BLaER1 (cell line): ENCODE measurements at regions not wholly inside any gene's neighbourhood (a gene's known extent, or its start where the extent isn't known, plus 50 kb on each side); places are given as distances from the start of the nearest gene placed in this dataset.

ENCODE experiments used
- H3K27ac ChIP-seq: shearing (Covaris generic); formaldehyde crosslinking; 2 replicates; pipeline ENCODE4 v1.8.1; 2022
- H3K27me3 ChIP-seq: shearing (Covaris generic); formaldehyde crosslinking; 2 replicates; pipeline ENCODE4 v1.8.1; 2022
- H3K36me3 ChIP-seq: shearing (Covaris generic); formaldehyde crosslinking; 2 replicates; pipeline ENCODE4 v1.8.1; 2022
- H3K4me1 ChIP-seq: shearing (Covaris generic); formaldehyde crosslinking; 2 replicates; pipeline ENCODE4 v1.8.1; 2022
- H3K4me2 ChIP-seq: shearing (Covaris generic); formaldehyde crosslinking; 2 replicates; pipeline ENCODE4 v1.8.1; 2022
- H3K4me3 ChIP-seq: shearing (Covaris generic); formaldehyde crosslinking; 2 replicates; pipeline ENCODE4 v1.8.1; 2022
- H3K9ac ChIP-seq: shearing (Covaris generic); formaldehyde crosslinking; 2 replicates; pipeline ENCODE4 v1.8.1; 2022
- H3K9me3 ChIP-seq: shearing (Covaris generic); formaldehyde crosslinking; 2 replicates; pipeline ENCODE4 v1.8.1; 2022
- H4K20me1 ChIP-seq: shearing (Covaris generic); formaldehyde crosslinking; 2 replicates; pipeline ENCODE4 v1.8.1; 2022
- Cebpa-rat ChIP-seq: shearing (Covaris generic); IDR thresholded peaks from 2 replicates; pipeline ENCODE4 v1.8.1; 2022

DNA sequence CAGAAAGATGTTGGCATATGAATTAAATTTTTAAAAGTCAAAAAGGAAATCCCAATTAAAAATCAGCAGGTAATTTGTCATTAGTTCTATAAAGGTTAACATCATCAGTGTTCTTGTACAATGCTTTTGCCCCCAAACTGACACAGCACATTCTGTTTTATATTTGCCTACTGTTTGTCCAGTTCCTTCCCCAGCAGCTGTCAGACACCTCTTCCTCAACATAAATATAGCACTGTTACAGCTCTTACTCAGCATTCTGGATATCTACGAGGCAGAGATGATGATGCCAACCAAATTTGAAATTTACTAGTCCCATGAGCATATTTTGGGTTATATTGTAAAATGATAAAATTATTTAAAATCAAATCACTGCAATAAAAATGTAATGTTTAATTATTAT, 124.6 kb downstream of the SINHCAF start:
- H3K27ac ChIP-seq: no peak overlapping the region
- no peaks in the 10 kb centered on the region for H3K9me3 ChIP-seq
- H3K4me2 ChIP-seq: no peak overlapping the region
- no peak for TF ChIP-seq Cebpa-rat
- no peaks in the 10 kb centered on the region for H4K20me1 ChIP-seq
- H3K4me3 ChIP-seq: no peak overlapping the region
- no peaks in the 10 kb centered on the region for H3K4me1 ChIP-seq
- no peaks in the 10 kb centered on the region for H3K36me3 ChIP-seq
- no peak overlapping the region for H3K9ac ChIP-seq
- no peaks in the 10 kb centered on the region for H3K27me3 ChIP-seq

DNA sequence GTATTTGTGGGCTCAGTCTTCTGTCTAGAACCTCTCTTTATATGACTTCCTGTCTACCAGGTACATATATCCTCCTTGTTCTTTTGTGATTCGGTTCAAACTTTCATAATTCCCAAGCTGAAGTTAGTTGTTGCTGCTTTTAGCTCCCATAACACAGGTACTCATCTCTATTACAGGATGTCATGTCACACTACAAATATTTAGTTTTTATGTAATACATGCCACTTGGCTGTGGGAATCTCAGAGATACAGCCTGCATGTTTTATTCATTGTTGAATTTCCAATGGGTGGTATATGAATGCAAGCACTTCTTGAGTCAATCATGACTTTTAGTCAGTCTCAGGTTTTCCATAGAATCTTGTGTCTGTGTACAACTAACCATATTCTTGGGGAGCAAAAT, 122.7 kb downstream of the SINHCAF start:
- no peaks in the 10 kb centered on the region for H3K27me3 ChIP-seq
- H3K9ac ChIP-seq: no peak overlapping the region
- H3K36me3 ChIP-seq: no peaks in the 10 kb centered on the region
- TF ChIP-seq Cebpa-rat: no peak
- H3K27ac ChIP-seq: no peak overlapping the region
- H3K4me1 ChIP-seq: no peaks in the 10 kb centered on the region
- H3K4me3 ChIP-seq: no peak overlapping the region
- no peak overlapping the region for H3K4me2 ChIP-seq
- no peaks in the 10 kb centered on the region for H4K20me1 ChIP-seq
- H3K9me3 ChIP-seq: no peaks in the 10 kb centered on the region

DNA sequence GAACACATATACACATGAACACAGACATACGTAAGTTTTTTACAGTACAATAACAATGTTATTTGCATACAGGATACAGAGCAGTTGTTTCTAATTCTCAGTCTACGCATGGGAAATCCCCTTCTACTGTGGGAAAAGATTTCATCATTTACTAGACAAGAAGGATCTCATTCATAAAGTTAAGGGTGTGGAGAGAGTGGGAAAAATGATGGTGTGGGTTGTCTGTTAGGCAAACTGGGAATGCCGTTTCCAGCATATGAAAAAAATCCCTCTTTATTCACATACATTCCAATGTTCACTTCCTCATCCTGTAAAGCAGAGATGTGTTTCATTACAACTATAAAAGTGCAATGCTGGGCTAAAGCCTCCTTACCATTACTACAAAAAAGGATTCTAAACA, 120.9 kb downstream of the SINHCAF start:
- Histone ChIP-seq H3K4me1 (no peaks in the 10 kb centered on the region), H3K9me3 (no peaks in the 10 kb centered on the region), H3K27ac (no peak overlapping the region), H3K9ac (no peak overlapping the region), H3K4me3 (no peak overlapping the region), H3K27me3 (no peaks in the 10 kb centered on the region), H3K4me2 (no peak overlapping the region), H4K20me1 (no peaks in the 10 kb centered on the region), H3K36me3 (no peaks in the 10 kb centered on the region)
- no peak for TF ChIP-seq Cebpa-rat

DNA sequence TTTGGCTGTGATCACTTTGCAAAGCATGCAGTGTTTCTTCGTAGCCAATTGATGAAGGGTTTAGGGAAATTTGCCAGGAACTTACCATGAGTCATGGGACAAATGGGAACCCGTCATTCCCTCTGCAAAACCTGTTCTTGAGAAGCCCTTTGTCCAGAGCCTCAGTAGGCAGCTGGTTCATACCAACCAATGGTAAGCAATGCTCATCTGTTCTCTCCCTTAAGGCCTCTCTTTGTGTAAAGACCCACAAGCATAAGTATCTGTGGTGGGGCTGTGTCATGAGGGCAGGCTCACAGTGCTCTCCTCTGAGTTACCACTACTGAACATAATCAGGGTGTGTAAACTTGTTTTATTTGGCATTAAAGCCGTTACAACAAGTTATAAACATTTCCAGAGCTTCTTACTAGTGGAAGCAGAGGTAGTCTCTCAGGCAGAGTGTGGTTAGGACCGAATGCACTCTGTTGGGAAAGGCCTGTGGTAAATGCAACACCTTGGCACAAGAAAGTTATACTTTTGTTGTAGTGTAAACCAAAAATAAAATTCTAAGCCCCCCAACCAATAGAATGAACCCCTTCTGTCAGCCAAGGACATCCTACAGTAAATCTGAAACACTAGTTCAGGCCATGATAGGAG, 119.8 kb downstream of the SINHCAF start:
- H3K36me3 ChIP-seq: no peaks in the 10 kb centered on the region
- H3K4me1 ChIP-seq: no peaks in the 10 kb centered on the region
- H3K9ac ChIP-seq: no peak overlapping the region
- H3K27me3 ChIP-seq: no peaks in the 10 kb centered on the region
- no peak for TF ChIP-seq Cebpa-rat
- H3K9me3 ChIP-seq: no peaks in the 10 kb centered on the region
- no peaks in the 10 kb centered on the region for H4K20me1 ChIP-seq
- H3K4me3 ChIP-seq: no peak overlapping the region
- no peak overlapping the region for H3K27ac ChIP-seq
- H3K4me2 ChIP-seq: no peak overlapping the region

DNA sequence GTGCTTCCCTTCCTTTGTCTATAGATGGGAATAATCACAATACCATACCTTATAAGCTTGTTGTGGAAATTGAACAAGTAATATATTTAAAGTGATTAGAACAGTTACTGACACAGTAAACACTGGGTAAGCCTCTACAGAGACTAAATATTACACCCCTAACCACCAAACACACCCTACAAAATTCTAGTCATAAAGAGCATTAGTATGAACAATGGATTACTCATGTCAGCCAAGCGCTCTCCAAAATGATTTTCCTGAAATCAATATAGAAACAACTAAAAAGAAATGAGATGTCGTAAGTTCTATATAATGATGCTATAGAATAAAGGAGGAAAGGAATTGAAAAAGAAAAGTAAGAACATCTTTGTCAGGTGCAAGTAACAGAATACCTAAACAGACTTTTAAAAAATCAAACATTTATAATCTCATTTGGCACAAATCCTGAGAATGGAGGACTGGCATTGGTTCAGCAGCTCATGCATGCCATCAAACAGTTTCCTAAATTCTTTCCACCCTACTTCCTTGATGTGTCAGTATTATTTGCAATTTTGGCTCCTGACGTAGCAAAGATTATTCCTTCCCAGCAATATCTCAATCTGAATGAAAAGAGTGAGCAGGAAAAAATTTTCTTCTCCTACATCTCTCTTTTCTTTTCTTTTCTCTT, 118.0 kb downstream of the SINHCAF start:
- no peak for TF ChIP-seq Cebpa-rat

DNA sequence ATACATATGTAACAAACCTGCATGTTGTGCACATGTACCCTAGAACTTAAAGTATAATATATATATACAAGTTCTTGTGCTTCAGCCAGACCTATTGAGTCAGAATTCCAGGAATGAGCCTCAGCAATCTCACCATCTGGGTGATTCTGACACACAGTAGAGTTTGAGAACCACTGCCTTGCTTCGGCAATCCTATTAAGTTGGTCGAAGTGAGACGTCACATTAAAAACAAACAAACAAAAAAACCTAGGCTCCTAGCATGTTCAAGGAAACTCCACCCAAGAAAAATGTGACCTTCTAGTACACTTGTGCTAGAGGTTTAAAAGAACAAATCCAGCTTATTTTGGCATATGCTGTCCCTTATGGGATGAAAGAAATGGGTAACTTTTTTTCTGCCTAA, 115.8 kb downstream of the SINHCAF start:
- Histone ChIP-seq H3K4me2 (no peak overlapping the region), H3K4me3 (no peak overlapping the region), H3K27me3 (no peaks in the 10 kb centered on the region), H3K27ac (no peak overlapping the region), H3K36me3 (no peaks in the 10 kb centered on the region), H3K9ac (no peak overlapping the region), H4K20me1 (no peaks in the 10 kb centered on the region), H3K9me3 (no peaks in the 10 kb centered on the region), H3K4me1 (no peaks in the 10 kb centered on the region)
- TF ChIP-seq Cebpa-rat: no peak

More for the DNA sequence above, 118.0 kb downstream of the SINHCAF start:
- H4K20me1 ChIP-seq: no peaks in the 10 kb centered on the region
- H3K4me3 ChIP-seq: no peak overlapping the region
- H3K9me3 ChIP-seq: no peaks in the 10 kb centered on the region
- no peak overlapping the region for H3K9ac ChIP-seq
- no peaks in the 10 kb centered on the region for H3K27me3 ChIP-seq
- no peaks in the 10 kb centered on the region for H3K36me3 ChIP-seq
- no peak overlapping the region for H3K27ac ChIP-seq
- H3K4me1 ChIP-seq: no peaks in the 10 kb centered on the region
- no peak overlapping the region for H3K4me2 ChIP-seq

DNA sequence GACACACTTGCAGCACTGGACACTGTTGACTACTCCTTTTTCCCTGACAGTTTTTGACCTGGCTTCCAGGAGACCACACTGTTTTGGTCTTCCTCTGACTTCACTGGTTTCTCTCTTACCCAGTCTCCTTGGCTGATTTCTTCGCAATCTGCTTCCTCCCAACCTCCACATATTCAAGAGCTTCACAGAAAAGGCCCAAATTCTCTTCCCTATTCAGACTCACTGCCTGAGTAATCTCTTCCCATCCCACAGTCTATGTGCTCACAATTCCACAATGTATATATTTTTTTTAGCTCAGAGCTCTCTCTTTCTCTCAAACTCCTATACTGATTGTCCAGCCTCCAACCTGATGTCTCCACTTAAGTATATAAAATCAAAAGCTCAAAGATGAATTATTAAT, 115.4 kb downstream of the SINHCAF start:
- no peaks in the 10 kb centered on the region for H3K36me3 ChIP-seq
- no peak overlapping the region for H3K9ac ChIP-seq
- no peaks in the 10 kb centered on the region for H3K4me1 ChIP-seq
- TF ChIP-seq Cebpa-rat: no peak
- H4K20me1 ChIP-seq: no peaks in the 10 kb centered on the region
- H3K27me3 ChIP-seq: no peaks in the 10 kb centered on the region
- no peak overlapping the region for H3K27ac ChIP-seq
- no peaks in the 10 kb centered on the region for H3K9me3 ChIP-seq
- H3K4me2 ChIP-seq: no peak overlapping the region
- no peak overlapping the region for H3K4me3 ChIP-seq

DNA sequence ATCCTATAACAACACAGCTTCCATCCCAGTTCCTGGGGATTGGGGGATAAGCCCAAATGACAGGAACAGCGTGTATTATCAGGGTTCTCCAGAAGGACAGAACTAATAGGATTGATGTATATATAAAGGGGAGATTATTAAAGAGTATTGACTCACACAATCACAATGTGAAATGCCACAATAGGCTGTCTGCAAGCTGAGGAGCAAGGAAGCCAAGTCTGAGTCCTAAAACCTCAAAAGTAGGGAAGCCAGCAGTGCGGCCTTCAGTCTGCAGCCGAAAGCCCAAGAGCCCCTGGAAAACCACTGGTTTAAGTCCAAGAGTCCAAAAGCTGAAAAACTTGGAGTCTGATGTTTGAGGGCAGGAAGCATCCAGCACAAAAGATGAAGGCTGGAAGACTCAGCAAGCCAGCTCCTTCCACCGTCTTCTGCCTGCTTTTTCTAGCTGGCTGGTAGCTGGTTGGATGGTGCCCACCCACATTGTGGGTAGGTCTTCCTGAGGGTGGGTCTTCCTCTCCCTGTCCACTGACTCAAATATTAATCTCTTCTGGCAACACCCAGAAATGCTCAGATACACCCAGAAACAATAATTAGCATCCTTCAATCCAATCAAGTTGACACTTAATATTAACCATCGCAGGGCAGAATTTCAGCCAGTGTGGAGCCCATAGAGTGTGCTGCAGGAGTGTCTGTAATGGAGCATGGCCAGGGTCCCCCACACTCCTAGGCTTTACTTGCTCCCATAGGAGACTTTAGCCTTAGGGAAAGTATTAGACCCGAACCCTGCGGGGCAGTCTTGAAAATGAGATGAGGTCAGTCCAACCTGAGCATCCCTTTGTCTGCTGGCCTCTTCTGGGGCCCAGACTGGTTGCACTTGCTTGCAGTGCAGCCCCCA, 111.1 kb downstream of the SINHCAF start:
- Histone ChIP-seq H3K9me3 (no peaks in the 10 kb centered on the region), H3K4me3 (no peak overlapping the region), H3K9ac (no peak overlapping the region), H3K4me1 (no peaks in the 10 kb centered on the region), H3K27me3 (no peaks in the 10 kb centered on the region), H3K4me2 (no peak overlapping the region), H4K20me1 (no peaks in the 10 kb centered on the region), H3K36me3 (no peaks in the 10 kb centered on the region), H3K27ac (no peak overlapping the region)
- no peak for TF ChIP-seq Cebpa-rat

DNA sequence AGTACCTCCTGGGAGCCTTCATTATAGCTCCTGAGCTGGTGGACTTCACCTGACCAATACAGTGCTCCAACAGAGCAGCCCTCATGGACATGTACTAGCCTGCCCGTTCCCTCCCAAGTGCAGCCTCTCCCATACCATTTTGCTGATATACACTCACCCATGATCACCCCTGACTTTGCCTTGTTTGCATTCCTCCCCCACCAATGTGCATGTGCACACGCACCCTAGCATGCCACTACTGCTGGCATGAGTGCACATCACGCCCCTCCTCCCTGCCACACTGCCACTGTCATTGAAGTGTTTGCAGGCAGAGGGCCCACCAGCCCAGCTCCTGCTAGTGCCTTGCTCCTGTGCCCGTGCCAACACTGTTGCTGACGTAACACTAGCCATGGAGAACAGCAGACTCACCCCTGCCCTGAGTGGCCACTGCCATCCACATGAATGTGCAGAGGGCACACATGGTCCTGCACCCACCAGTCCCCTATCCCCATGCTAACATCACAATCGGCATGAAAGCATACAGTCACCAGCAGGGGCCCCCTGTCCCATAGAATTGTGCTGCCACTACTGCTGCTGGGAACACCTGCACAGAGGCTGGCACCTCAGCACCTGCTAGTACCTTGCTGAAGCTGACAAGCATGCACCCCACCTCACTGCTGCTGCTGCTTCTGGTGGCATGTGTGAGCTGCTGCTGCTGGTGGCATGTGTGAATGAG, 110.3 kb downstream of the SINHCAF start:
- Histone ChIP-seq H3K4me1 (no peaks in the 10 kb centered on the region), H4K20me1 (no peaks in the 10 kb centered on the region), H3K36me3 (no peaks in the 10 kb centered on the region), H3K4me3 (no peak overlapping the region), H3K27me3 (no peaks in the 10 kb centered on the region), H3K9ac (no peak overlapping the region), H3K27ac (no peak overlapping the region), H3K4me2 (no peak overlapping the region), H3K9me3 (no peaks in the 10 kb centered on the region)
- TF ChIP-seq Cebpa-rat: no peak
